Colonic mucosa (tissue), 4 donors: ENCODE measurements at regions not wholly inside any gene's neighbourhood (a gene's known extent, or its start where the extent isn't known, plus 50 kb on each side); places are given as distances from the start of the nearest gene placed in this dataset.

Source experiments
- DNase-seq: peaks from one replicate; pipeline ENCODE4 v3.0.0-alpha.2; 2020
- H3K27ac ChIP-seq: fragments of 200-600 bp; one replicate; pipeline ENCODE4 v1.8.0; 2021
- H3K27me3 ChIP-seq: fragments of 200-600 bp; one replicate; pipeline ENCODE4 v1.8.0; 2021
- H3K36me3 ChIP-seq: fragments of 200-600 bp; one replicate; pipeline ENCODE4 v1.8.0; 2021
- H3K4me1 ChIP-seq: fragments of 200-600 bp; one replicate; pipeline ENCODE4 v1.8.0; 2021; ENCODE audit warnings: mild to moderate bottlenecking
- H3K4me3 ChIP-seq: fragments of 200-600 bp; one replicate; pipeline ENCODE4 v1.8.0; 2021
- H3K9ac ChIP-seq, 2 donors: one replicate each; pipeline ENCODE4 v1.7.0; 2013; ENCODE audit warnings: control low read depth in 2 of 2, low read depth in 2 of 2, low read length in 2 of 2
- H3K9me3 ChIP-seq: fragments of 200-600 bp; one replicate; pipeline ENCODE4 v1.8.0; 2021
- intact Hi-C: fragments of 100-400 bp; cut with DNase I; formaldehyde crosslinking; loops from one replicate; pipeline ENCODE4 v1.14.1; 2022
- TF ChIP-seq, protein P1 (sequence below): fragments of 200-600 bp; IDR thresholded peaks from one replicate; pipeline ENCODE4 v1.8.0; 2022; ENCODE audit warnings: antibody characterized with exemption, mild to moderate bottlenecking
- donor health status: healthy.
- donor health status: DM: no; HTN: no; CAD: no.
- donor health status: DM: no; HTN: no; CAD: no.

DNA sequence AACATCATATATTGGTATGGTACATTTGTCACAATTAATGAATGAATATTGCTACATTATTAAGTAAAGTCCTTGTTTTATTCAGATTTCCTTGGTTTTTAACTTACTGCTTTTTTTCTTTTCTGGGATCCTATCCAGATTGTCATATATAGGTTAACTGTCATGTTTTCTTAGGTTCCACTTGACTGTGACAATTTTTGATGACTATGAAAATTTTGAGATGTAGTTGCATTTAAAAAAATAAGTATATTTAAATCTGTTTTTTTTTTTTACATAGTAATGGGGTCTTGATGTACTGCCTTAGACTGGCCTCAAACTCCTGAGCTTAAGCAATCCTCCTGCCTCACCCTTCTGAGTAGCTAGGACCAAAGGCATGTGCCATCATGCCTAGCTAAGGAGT lies 76.8 kb downstream of the ATP6V1G3 start:
- TF ChIP-seq, protein P1, sequence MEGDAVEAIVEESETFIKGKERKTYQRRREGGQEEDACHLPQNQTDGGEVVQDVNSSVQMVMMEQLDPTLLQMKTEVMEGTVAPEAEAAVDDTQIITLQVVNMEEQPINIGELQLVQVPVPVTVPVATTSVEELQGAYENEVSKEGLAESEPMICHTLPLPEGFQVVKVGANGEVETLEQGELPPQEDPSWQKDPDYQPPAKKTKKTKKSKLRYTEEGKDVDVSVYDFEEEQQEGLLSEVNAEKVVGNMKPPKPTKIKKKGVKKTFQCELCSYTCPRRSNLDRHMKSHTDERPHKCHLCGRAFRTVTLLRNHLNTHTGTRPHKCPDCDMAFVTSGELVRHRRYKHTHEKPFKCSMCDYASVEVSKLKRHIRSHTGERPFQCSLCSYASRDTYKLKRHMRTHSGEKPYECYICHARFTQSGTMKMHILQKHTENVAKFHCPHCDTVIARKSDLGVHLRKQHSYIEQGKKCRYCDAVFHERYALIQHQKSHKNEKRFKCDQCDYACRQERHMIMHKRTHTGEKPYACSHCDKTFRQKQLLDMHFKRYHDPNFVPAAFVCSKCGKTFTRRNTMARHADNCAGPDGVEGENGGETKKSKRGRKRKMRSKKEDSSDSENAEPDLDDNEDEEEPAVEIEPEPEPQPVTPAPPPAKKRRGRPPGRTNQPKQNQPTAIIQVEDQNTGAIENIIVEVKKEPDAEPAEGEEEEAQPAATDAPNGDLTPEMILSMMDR = no peak
- no peaks in the 10 kb centered on the region for H3K4me1 ChIP-seq
- H3K9ac ChIP-seq = no peak overlapping the region
- no peak overlapping the region for H3K4me3 ChIP-seq
- no peaks in the 10 kb centered on the region for H3K27me3 ChIP-seq
- intact Hi-C loops = no loop called here
- no peaks in the 10 kb centered on the region for H3K36me3 ChIP-seq
- no peaks in the 10 kb centered on the region for H3K9me3 ChIP-seq
- no peak for DNase-seq
- H3K27ac ChIP-seq = no peak overlapping the region

DNA sequence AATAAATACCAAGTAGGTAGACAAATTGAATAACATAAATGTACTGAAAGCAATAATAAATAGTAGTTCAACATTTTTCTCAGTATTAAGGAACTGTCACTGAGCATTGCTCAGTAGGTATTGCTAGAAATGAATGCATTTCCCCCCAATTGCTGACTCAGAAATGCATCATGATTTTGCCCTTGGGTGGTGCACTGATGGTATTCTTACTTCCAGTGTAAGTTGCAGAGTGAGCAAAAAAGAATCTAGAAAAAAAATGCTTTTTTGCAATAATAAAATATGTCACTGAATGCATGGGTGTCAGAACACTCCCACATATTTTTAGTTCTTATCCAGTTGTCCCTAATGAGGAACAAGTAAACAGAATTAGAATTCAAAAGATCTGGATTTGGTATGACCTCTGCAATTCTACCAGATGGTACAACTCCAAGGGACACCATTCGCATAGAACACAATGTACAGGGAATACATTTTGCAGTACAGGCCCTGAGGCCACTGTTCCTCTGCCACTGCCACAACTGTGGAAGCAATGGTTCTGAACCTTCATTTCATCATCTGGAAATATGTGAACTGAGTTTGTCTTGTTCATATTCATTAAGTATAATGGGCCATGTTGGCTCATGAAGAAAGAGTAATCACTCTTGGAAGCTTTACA lies 78.0 kb downstream of the ATP6V1G3 start:
- Histone ChIP-seq H3K4me1 (no peaks in the 10 kb centered on the region), H3K9ac (no peak overlapping the region), H3K9me3 (no peaks in the 10 kb centered on the region), H3K36me3 (no peaks in the 10 kb centered on the region), H3K4me3 (no peak overlapping the region), H3K27ac (no peak overlapping the region), H3K27me3 (no peaks in the 10 kb centered on the region)
- intact Hi-C loops = no loop called here
- TF ChIP-seq, protein P1 = no peak
- DNase-seq = no peak

DNA sequence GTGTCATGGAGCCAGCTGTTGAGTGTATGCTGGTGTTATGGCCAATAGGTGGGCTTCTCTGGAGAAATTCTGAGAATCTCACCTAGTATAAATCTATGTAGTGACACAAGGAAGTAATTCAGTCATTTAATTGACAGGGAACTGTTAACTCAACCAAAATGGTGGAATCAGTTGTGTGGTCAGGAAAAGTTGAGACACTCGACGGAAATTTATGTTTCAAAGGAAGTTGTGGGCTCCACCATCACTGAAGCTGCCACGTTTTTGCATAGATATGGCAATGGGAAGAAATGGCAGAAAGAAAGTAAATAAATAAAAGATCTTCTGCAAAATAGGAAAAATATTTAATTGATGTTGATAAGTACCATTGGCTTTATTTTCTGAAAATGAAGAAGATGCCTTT lies 84.5 kb downstream of the ATP6V1G3 start:
- Histone ChIP-seq H3K9me3 (no peaks in the 10 kb centered on the region), H3K27me3 (no peaks in the 10 kb centered on the region), H3K4me3 (no peak overlapping the region), H3K36me3 (no peaks in the 10 kb centered on the region), H3K9ac (no peak overlapping the region), H3K4me1 (no peaks in the 10 kb centered on the region), H3K27ac (no peak overlapping the region)
- intact Hi-C loops = no loop called here
- no peak for DNase-seq
- TF ChIP-seq, protein P1 = no peak

DNA sequence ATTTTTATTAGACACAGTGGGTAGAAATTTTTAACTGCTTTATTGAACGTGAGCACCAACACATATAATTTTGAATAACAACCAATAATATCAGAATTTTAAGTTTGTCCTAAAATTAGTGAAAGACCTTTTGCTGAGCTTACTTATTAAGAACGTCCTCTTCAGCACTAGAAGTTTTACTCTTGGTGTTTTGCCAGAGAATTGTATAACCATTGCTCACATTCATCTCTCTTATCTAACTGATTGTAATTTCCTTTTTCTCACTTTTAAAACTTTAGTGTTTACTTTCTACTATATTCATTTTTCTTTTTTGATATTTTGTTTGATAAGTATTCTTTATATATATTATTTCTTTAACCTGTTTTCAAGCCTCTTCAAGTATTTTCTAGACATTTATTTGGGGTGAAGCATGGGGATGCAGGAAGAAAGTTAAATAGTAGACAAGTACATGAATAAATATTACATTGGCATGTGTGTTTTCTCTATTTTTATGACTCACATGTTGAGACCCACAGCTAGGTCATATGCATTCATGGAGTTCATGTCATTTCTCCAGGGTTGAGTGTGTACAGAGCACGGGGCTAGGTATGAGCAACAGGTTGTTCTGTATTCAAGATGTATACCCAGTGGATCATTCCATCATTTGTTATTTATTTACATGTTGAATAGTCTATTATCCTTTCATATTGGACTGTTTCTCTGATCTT lies 90.6 kb downstream of the ATP6V1G3 start:
- no peak for DNase-seq
- Histone ChIP-seq H3K4me1 (no peaks in the 10 kb centered on the region), H3K9me3 (no peaks in the 10 kb centered on the region), H3K27ac (no peak overlapping the region), H3K9ac (no peak overlapping the region), H3K36me3 (no peaks in the 10 kb centered on the region), H3K4me3 (no peak overlapping the region), H3K27me3 (no peaks in the 10 kb centered on the region)
- TF ChIP-seq, protein P1 = no peak
- intact Hi-C loops = no loop called here

DNA sequence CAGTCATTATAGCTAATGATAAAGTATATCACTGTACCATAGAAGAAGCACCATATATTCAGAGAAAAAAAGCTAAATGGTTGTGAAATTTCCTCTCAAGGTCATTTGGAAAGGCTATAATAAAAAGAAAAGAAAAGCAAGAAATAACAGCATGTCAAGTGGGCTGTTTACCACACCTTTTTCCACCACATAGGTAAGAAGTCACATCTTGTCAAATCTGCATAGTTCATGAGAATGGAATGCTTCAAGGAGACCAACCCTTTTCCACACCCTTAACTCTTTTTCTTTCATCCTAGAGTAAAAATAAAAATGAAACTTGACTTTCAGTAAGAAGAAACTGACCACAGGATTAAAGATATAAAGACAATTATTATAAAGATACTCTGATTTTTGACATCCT lies 91.2 kb downstream of the ATP6V1G3 start:
- Histone ChIP-seq H3K36me3 (no peaks in the 10 kb centered on the region), H3K27ac (no peak overlapping the region), H3K9me3 (no peaks in the 10 kb centered on the region), H3K9ac (no peak overlapping the region), H3K27me3 (no peaks in the 10 kb centered on the region), H3K4me1 (no peaks in the 10 kb centered on the region), H3K4me3 (no peak overlapping the region)
- TF ChIP-seq, protein P1 = no peak
- no peak for DNase-seq
- intact Hi-C loops = no loop called here
